GM12864 (cell line): ENCODE measurements at regions not wholly inside any gene's neighbourhood (a gene's known extent, or its start where the extent isn't known, plus 50 kb on each side); places are given as distances from the start of the nearest gene placed in this dataset.

Experiments
- DNase-seq: peaks from one replicate; pipeline ENCODE4 v3.0.0-alpha.2; 2011; ENCODE audit warnings: low read depth
- H3K4me3 ChIP-seq: 2 replicates; pipeline ENCODE4 v1.5.1; 2011; ENCODE audit warnings: mild to moderate bottlenecking, low read depth, low read length, control low read depth
- CTCF ChIP-seq: IDR thresholded peaks from 2 replicates; pipeline ENCODE4 v1.5.1; 2011; ENCODE audit warnings: low read depth, mild to moderate bottlenecking, moderate library complexity, low read length, control low read depth, inconsistent platforms; ENCODE audit errors: missing control alignments

- DNase-seq = no peak
- no peak for TF ChIP-seq CTCF
- H3K4me3 ChIP-seq = no peak overlapping the region
Measured at GRCh38 chr14:25875475-25875874, 722.4 kb downstream of the NOVA1 start.

- no peak overlapping the region for H3K4me3 ChIP-seq
- DNase-seq = no peak
- TF ChIP-seq CTCF = no peak
Measured at GRCh38 chr14:25869854-25870253, 728.0 kb downstream of the NOVA1 start.

GRCh38 chr14:25868521-25869314 lies 729.1 kb downstream of the NOVA1 start:
- DNase-seq = no peak
- no peak for TF ChIP-seq CTCF
- no peak overlapping the region for H3K4me3 ChIP-seq

- no peak for TF ChIP-seq CTCF
- no peak for DNase-seq
- no peak overlapping the region for H3K4me3 ChIP-seq
Measured at GRCh38 chr14:25861406-25861805, 736.4 kb downstream of the NOVA1 start.

GRCh38 chr14:25848601-25849000 lies 749.2 kb downstream of the NOVA1 start:
- H3K4me3 ChIP-seq = no peak overlapping the region
- no peak for TF ChIP-seq CTCF
- DNase-seq = no peak

- DNase-seq = no peak
- no peak overlapping the region for H3K4me3 ChIP-seq
- no peak for TF ChIP-seq CTCF
Measured at GRCh38 chr14:25846246-25846645, 751.6 kb downstream of the NOVA1 start.
